ENCODE measurements at regions not wholly inside any gene's neighbourhood (a gene's known extent, or its start where the extent isn't known, plus 50 kb on each side); places are given as distances from the start of the nearest gene placed in this dataset.

- Mint-ChIP-seq H3K27me3 (ENCODE audit: low read depth) (no peaks in the 10 kb centered on the region), H3K9me3 (peaks cover 2% of the 10 kb centered on the region), H3K27ac (ENCODE audit: unreplicated experiment) (no peak overlapping the region), H3K36me3 (ENCODE audit: low read depth) (peaks cover 2% of the 10 kb centered on the region), H3K4me1 (peaks cover 21% of the 10 kb centered on the region), H3K4me3 (no peak overlapping the region)
- no peak for DNase-seq (ENCODE audit: low read depth, low spot score)
- TF ChIP-seq CTCF (conservative IDR thresholded peaks at IDR 0.05): no peak
Measured at GRCh38 chr6:169155481-169155880, 98.2 kb downstream of the THBS2 start.

GRCh38 chr6:169153401-169153800, 100.2 kb downstream of the THBS2 start:
- H3K27me3 Mint-ChIP-seq (ENCODE audit: low read depth): no peaks in the 10 kb centered on the region
- H3K36me3 Mint-ChIP-seq (ENCODE audit: low read depth): peaks cover 7% of the 10 kb centered on the region
- no peak for DNase-seq (ENCODE audit: low read depth, low spot score)
- no peak for TF ChIP-seq CTCF (conservative IDR thresholded peaks at IDR 0.05)
- peaks cover 6% of the 10 kb centered on the region for H3K9me3 Mint-ChIP-seq
- H3K27ac Mint-ChIP-seq (ENCODE audit: unreplicated experiment): no peak overlapping the region
- no peak overlapping the region for H3K4me3 Mint-ChIP-seq
- H3K4me1 Mint-ChIP-seq: peaks cover 17% of the 10 kb centered on the region

- H3K9me3 Mint-ChIP-seq: peaks cover 4% of the 10 kb centered on the region
- H3K36me3 Mint-ChIP-seq (ENCODE audit: low read depth): peaks cover 7% of the 10 kb centered on the region
- no peak overlapping the region for H3K4me3 Mint-ChIP-seq
- peaks cover 4% of the 10 kb centered on the region for H3K4me1 Mint-ChIP-seq
- H3K27ac Mint-ChIP-seq (ENCODE audit: unreplicated experiment): peak overlapping the region; percentile 64
- DNase-seq (ENCODE audit: low read depth, low spot score): no peak
- no peaks in the 10 kb centered on the region for H3K27me3 Mint-ChIP-seq (ENCODE audit: low read depth)
- no peak for TF ChIP-seq CTCF (conservative IDR thresholded peaks at IDR 0.05)
Measured at GRCh38 chr6:169146521-169146920, 107.1 kb downstream of the THBS2 start.

- TF ChIP-seq CTCF (conservative IDR thresholded peaks at IDR 0.05): no peak
- Mint-ChIP-seq H3K27me3 (ENCODE audit: low read depth) (no peaks in the 10 kb centered on the region), H3K9me3 (peaks cover 4% of the 10 kb centered on the region), H3K4me3 (no peak overlapping the region), H3K27ac (ENCODE audit: unreplicated experiment) (peak overlapping the region; percentile 81), H3K36me3 (ENCODE audit: low read depth) (peaks cover 5% of the 10 kb centered on the region), H3K4me1 (peaks cover 4% of the 10 kb centered on the region)
- DNase-seq (ENCODE audit: low read depth, low spot score): no peak
Measured at GRCh38 chr6:169145991-169146501, 107.6 kb downstream of the THBS2 start.

GRCh38 chr6:169145496-169145895, 108.2 kb downstream of the THBS2 start:
- H3K27ac Mint-ChIP-seq (ENCODE audit: unreplicated experiment): no peak overlapping the region

More at GRCh38 chr6:169145496-169145895, 108.2 kb downstream of the THBS2 start:
- Mint-ChIP-seq H3K4me1 (peaks cover 4% of the 10 kb centered on the region), H3K36me3 (ENCODE audit: low read depth) (peaks cover 5% of the 10 kb centered on the region), H3K9me3 (peaks cover 4% of the 10 kb centered on the region), H3K27me3 (ENCODE audit: low read depth) (no peaks in the 10 kb centered on the region), H3K4me3 (no peak overlapping the region)
- no peak for TF ChIP-seq CTCF (conservative IDR thresholded peaks at IDR 0.05)
- no peak for DNase-seq (ENCODE audit: low read depth, low spot score)

Measured in neural crest cell (in vitro differentiated cells).